SU-DHL-6 (cell line): ENCODE measurements at regions not wholly inside any gene's neighbourhood (a gene's known extent, or its start where the extent isn't known, plus 50 kb on each side); places are given as distances from the start of the nearest gene placed in this dataset.

Source experiments
- EZH2phosphoT487 ChIP-seq: fragments of 200-600 bp; sonication (generic), shearing (Covaris generic); conservative IDR thresholded peaks from 2 replicates; pipeline ENCODE4 v1.6.1; 2018; ENCODE audit warnings: mild to moderate bottlenecking, antibody characterized with exemption, low read length, moderate library complexity, mixed read lengths
- TF ChIP-seq, protein P1 (sequence below): fragments of 200-600 bp; sonication (generic); IDR thresholded peaks from one replicate; pipeline ENCODE4 v1.5.1; 2017; ENCODE audit warnings: antibody characterized with exemption, mild to moderate bottlenecking, low read length, moderate library complexity; ENCODE audit not compliant: insufficient read depth, poor library complexity, severe bottlenecking

DNA sequence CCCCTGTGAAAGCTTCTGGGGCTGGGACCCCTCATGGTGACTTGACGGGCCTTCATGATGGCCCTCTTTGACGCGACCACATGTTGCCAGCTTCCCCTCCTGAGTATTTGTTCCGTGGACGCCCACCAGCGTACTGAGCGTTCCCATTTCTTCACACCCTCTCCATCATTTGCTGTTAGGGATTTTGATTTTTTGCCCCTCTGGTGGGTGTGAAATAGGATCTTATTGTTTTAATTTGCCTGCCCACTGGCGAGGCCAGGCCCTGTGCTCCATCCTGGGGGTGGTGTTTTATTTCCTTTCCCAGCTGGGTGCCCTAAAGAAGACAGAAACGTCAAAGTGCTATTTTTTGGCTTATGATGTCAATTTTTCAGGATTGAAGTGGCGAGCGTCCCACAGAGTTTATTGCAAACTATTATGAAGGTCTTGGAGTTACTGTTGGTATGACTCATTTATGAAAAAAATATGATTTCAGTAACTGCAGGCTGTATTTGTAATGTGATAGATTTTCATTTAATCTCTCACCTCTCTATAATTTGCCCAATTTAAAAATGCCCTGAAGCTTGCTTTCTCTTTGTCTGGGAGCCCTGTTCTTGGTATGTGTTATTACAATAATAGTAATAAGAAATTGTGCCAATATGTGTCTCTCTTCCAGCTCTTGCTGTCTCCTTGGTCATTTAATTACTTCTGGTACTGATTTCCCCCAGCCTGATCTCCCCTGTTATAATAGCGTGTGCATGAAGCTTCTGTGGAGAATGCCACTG lies 99.6 kb downstream of the SLC25A47 start:
- TF ChIP-seq, protein P1, sequence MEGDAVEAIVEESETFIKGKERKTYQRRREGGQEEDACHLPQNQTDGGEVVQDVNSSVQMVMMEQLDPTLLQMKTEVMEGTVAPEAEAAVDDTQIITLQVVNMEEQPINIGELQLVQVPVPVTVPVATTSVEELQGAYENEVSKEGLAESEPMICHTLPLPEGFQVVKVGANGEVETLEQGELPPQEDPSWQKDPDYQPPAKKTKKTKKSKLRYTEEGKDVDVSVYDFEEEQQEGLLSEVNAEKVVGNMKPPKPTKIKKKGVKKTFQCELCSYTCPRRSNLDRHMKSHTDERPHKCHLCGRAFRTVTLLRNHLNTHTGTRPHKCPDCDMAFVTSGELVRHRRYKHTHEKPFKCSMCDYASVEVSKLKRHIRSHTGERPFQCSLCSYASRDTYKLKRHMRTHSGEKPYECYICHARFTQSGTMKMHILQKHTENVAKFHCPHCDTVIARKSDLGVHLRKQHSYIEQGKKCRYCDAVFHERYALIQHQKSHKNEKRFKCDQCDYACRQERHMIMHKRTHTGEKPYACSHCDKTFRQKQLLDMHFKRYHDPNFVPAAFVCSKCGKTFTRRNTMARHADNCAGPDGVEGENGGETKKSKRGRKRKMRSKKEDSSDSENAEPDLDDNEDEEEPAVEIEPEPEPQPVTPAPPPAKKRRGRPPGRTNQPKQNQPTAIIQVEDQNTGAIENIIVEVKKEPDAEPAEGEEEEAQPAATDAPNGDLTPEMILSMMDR = no peak
- TF ChIP-seq EZH2phosphoT487 = no peak
